NCI-H2227 treated with DMSO at 0.1 percent for 48 hours (cell line): ENCODE measurements at regions not wholly inside any gene's neighbourhood (a gene's known extent, or its start where the extent isn't known, plus 50 kb on each side); places are given as distances from the start of the nearest gene placed in this dataset.
"Not testable (repeated sequence)": the region's sequence is repeated elsewhere in the genome, so short reads cannot be mapped to it uniquely, and the experiment has no call there.

ENCODE experiments used
- DNase-seq: peaks from one replicate; lab custom pipeline; 2025; lab: John Stamatoyannopoulos, UW

GRCh38 chr3:194067327-194067726 is 68.6 kb upstream of the HES1 start:
- DNase-seq, result not testable (repeated sequence)

DNA sequence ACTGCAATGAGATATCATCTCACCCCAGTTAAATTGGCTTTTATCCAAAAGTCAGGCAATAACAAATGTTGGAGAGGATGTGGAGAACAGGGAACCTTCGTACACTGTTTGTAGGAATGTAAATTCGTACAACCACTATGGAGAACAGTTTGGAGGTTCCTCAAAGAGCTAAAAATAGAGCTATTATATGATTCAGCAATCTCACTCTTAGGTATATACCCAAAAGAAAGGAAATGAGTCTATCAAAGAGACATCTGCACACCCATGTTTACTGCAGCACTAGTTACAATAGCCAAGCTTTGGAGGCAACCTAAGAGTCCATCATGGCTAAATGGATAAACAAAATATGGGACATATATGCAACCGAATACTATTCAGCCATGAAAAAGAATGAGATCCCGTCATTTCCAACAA is 68.0 kb upstream of the HES1 start:
- no peak for DNase-seq

DNA sequence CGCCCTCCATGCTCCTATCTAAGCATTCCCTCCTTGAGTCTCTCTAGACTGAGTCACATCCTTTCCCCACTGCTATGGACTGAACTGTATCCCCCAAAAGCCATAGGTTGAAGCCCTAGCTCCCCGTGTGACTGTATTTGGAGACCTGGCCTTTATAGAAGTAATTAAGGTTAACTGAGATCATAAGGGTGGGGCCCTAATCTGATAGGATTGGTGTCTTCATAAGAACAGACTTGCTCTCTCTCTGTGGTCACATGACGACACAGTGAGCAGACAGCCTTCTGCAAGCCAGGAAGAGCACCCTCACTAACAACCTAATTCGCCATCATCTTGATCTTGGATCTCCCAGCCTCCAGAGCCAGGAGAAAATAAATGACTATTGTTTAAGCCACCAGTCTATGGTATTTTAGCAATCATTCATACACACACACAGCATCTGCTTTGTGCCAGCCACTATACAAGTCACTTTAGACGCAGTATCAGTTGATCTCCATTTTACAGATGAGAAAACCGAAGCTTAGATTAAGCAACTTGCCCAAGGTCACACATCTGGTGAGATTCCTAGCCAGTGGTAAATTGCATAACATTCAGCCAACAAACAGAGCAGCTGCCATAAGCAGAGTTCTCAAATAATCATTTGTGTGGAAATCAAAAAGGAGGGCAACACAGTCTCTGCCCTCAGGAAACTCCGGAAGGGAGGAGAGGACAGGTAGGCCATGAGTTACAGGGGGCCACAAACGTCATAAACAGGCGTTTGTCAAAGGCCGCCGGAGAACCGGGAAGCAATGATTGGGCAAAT is 66.3 kb upstream of the HES1 start:
- DNase-seq, result no peak

DNA sequence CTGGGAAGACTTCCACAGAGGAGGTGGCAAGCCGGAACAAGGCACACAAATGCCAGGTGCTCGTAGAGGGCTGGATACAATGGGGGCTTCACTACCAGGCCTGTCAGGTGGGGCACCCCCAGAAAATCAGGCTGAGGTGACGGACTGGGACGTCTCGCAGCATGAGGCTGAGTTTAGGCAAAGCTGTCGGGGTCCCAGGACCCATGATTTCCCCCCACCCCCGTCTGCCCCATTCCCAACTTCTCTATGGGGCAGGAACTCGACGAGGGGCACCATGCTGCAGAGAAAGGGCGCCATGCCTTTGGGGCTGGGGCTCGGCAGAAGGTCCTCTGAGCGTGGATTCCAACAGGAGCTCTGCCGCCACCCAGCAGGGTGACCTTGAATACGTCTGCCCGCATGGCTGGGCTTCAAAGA is 65.7 kb upstream of the HES1 start:
- DNase-seq, result no peak

DNA sequence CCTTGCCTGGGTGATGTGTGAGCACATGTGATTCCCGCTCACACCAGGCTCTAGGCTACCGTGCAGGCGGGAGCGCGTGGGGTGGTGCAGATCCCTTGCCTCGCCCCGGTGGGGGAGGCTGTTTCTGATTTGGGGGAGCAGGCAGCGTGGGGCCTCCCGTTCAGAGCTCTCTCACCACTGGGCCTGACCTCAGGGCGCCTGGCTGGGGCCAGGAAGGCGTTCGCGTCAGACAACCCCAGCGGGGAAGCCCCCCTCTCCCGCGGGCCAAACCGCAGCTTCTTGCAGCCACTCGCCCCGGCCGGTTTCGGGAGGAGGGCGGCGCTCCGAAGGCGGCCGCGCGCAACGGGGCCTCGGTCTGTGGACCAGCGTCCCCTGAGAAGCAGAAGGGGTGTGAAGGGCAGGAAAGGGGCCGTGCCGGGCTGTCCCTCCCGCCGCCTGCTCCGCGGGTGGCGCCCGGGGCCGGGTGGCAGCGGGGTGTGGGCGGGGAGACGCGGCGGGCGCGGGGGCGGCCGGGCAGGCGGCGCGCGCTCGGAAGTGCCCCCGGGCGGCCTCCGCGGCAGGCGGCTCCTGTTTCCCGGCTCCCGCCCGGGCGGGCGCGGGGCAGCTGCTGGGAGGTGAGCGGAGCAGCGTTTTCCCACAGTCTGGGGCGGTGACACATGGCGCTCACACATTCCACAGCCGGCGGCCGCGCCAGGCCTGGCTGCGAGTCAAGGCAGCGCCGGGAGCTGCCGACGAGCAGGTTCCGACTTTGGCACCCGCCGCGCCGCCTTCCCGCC is 65.1 kb upstream of the HES1 start:
- peak; percentile 28 for DNase-seq

DNA sequence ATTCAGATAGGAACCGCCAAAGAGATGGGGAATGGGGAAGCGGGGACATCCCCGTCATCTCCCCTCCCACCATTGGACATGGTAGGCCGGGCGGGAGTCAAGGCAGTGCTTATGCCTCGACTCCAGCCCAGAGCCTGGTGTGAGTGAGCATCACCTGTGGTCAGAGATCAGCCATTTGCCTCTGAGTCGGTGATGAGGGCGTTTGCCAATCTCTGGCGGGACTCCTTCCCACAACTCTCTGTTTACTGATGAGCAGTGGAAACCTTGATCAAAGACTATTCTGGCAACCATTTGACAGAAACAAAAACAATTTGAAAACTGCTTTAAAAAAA is 63.9 kb upstream of the HES1 start:
- DNase-seq, result no peak

DNA sequence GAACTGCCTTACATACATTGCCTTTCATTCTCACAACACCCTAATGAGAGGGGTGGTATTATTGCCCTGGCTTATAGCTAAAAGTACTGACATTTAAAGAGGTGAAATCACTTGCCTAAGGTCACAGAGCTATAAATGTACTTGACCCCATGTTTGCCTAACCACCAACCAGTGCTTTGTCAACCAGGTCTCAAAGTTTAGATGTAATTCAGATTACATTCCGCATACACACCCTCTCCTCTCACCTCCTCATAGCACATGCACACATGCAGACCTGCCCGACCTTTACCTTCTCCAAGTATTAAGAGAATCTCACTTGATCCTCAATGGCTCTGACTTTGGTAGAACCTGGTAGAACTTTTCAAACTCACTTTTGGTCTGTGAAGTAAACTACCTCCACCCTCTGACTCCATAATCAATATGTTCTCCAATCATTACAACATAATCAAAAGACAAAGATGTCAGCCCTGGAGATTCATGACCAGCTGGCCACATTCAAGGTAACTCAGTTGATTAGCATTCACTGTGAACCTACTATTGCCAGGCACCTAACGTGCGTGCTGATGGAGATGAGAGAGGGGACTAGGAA is 63.2 kb upstream of the HES1 start:
- no peak for DNase-seq

DNA sequence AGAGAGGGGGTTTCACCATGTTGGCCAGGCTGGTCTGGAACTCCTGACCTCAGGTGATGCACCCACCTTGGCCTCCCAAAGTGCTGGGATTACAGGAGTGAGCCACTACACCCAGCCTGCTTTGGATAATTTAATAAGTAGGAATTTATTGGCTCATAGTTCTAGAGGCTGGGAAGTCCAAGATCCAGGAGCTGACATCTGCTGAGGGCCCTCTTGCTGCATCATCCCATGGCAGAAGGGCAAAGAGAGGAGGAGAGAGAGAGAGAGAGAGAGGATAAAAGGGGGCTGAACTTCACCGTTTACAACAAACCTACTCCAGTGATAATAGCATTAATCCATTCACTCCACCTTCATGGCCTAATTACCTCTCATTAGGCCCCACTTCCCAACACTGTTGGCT is 62.0 kb upstream of the HES1 start:
- DNase-seq, result no peak

DNA sequence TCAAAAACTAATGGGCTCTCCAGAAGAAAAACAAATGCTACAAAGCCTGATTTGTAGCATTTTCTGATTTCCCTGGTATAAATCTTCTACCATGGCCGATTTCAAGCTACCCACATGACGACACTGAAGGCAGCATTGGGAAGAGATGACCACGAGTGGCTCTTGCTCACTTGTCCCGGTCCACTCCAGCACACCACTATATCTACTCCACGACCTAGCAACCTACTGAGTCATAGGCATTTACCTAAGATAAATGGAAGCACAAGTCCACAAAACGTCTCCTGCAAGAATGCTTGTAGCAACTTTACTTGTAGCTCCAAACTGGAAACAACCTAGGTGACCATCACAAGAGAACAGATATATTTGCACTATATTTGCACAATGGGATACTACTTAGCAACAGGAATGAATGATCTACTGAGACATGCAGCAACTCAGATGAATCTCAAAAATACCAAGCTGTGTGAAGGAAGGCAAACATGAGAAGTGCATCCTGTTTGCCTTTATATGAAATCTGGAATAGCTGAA is 60.8 kb upstream of the HES1 start:
- no peak for DNase-seq

- no peak for DNase-seq
Measured at GRCh38 chr3:194075802-194076460, 60.0 kb upstream of the HES1 start.

- DNase-seq, result no peak
Measured at GRCh38 chr3:194076475-194076874, 59.5 kb upstream of the HES1 start.

GRCh38 chr3:194077602-194078001 is 58.3 kb upstream of the HES1 start:
- no peak for DNase-seq

- DNase-seq, result no peak
Measured at GRCh38 chr3:194078045-194078821, 57.7 kb upstream of the HES1 start.

- no peak for DNase-seq
Measured at GRCh38 chr3:194079702-194080172, 56.2 kb upstream of the HES1 start.

DNA sequence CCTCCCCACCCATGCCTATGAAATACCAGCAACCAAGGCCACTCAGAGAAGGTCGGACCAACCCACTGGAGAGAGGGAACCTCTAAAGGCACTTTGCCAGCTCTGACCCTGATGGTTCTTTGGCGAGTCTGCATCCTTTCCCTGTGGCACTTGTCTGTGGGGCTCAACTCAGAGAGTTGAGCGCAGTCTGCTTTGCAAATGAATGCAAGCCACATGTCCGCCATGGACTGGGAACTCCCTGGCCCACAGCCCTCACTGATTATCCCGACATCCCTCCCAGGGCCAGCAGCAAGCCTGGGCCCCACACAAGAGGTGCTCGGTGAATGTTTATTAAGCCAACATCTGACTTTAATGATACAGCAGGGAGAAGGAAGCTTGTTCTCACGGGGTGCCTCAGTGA is 55.5 kb upstream of the HES1 start:
- DNase-seq, result no peak

- no peak for DNase-seq
Measured at GRCh38 chr3:194080913-194081800, 54.8 kb upstream of the HES1 start.

DNA sequence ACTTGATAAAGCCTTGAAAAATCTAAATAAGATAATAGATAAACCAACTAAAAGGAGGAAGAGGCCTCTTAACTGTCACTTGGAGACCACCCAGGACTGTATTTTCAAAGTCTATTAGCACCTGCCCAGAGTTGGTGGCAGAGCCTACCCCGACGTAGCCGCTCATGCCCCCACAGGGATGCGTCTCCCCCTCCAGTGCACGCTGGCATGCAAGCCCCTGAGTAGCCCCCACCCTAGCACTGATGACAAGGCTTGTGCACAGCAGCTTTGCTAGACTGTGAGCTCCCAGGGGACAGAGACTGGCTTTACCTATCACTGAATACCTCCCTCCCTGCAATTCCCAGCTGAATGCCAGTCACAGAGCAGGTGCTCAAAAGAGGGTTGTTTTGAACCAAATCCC is 54.1 kb upstream of the HES1 start:
- DNase-seq, result no peak

DNA sequence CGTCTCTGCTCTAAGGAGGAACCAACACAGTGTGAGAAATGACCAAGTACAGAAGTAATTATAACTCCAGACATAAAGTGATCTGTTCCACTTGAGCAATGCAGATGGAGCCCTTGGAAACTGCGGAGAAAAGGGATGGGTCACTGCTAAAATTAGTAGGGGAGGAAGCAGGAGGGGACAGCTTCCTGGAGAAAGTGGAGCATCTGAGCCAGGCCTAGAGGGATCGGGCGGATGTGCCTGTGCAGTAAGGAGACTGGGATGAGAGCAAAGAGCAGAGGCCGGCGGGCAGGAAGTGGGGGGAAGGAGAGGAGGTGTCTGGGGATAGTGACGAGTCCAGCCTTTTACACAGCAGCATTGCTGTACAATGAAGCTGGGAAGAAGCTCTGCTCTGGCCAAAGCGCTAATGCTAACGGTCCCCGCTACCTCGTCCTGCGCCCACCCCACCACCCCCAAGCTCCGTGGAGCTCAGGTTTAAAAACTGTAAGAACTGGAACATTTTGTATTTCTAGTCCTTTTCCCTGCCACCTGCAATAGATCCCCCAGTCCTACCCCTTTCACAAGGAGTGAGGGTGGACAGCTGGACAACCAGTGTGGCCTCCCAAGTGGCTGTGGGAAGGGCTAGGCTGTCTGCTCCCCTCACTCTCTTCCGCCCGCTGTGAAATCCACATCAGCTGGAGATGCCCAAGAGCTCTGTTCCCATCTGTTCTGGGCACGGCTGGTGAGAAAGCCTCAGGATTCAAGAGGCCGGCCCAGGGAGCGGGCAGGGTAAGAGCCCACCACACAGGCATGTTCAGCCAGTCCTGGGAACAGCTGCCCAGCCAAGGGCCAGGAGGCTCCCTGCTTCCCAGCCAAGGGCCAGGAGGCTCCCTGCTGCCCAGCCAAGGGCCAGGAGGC is 53.0 kb upstream of the HES1 start:
- DNase-seq, result no peak

- DNase-seq, result no peak
Measured at GRCh38 chr3:194083637-194084224, 52.2 kb upstream of the HES1 start.
